Liver (tissue), 8 donors: ENCODE measurements at regions not wholly inside any gene's neighbourhood (a gene's known extent, or its start where the extent isn't known, plus 50 kb on each side); places are given as distances from the start of the nearest gene placed in this dataset.

ENCODE experiments used
- DNase-seq: peaks from one replicate; pipeline ENCODE4 v3.0.0-alpha.2; 2017; ENCODE audit warnings: low spot score
- H3K27ac ChIP-seq, 2 donors: one replicate each; pipeline ENCODE4 v1.7.0; 2013; ENCODE audit warnings: inconsistent platforms in 2 of 2, low read length in 2 of 2, control low read depth in 1 of 2, low read depth in 1 of 2, mild to moderate bottlenecking in 1 of 2
- H3K27me3 ChIP-seq, 4 donors: one replicate each; pipeline versions ENCODE4 v1.6.1 to v1.7.0; 2013; ENCODE audit warnings: low read length in 3 of 4, inconsistent platforms in 1 of 4, mild to moderate bottlenecking in 1 of 4, moderate library complexity in 1 of 4; ENCODE audit not compliant: control insufficient read depth in 4 of 4, insufficient read depth in 4 of 4
- H3K36me3 ChIP-seq, 4 donors: one replicate each; pipeline versions ENCODE4 v1.6.1 to v1.7.0; 2013; ENCODE audit warnings: low read length in 3 of 4, mild to moderate bottlenecking in 3 of 4, low read depth in 1 of 4, moderate library complexity in 1 of 4; ENCODE audit not compliant: control insufficient read depth in 4 of 4, insufficient read depth in 3 of 4
- H3K4me1 ChIP-seq, 4 donors: one replicate each; pipeline versions ENCODE4 v1.6.1 to v1.7.0; 2013; ENCODE audit warnings: low read length in 3 of 4, mild to moderate bottlenecking in 3 of 4, moderate library complexity in 1 of 4; ENCODE audit not compliant: control insufficient read depth in 4 of 4, insufficient read depth in 4 of 4
- H3K4me3 ChIP-seq, 3 donors: one replicate each; pipeline versions ENCODE4 v1.6.1 to v1.7.0; 2013; ENCODE audit warnings: low read length in 3 of 3, control low read depth in 1 of 3, low read depth in 1 of 3, mild to moderate bottlenecking in 1 of 3
- H3K9ac ChIP-seq, 2 donors: one replicate each; pipeline ENCODE4 v1.7.0; 2013; ENCODE audit warnings: low read length in 2 of 2, mild to moderate bottlenecking in 2 of 2, moderate library complexity in 2 of 2, control low read depth in 1 of 2, low read depth in 1 of 2
- H3K9me3 ChIP-seq, 4 donors: one replicate each; pipeline versions ENCODE4 v1.6.1 to v1.7.0; 2013; ENCODE audit warnings: low read length in 3 of 4; ENCODE audit not compliant: control insufficient read depth in 4 of 4
- ATF3 ChIP-seq: IDR thresholded peaks from 2 replicates; pipeline ENCODE4 v1.6.1; 2016; ENCODE audit warnings: antibody characterized with exemption
- FOXA1 ChIP-seq: IDR thresholded peaks from 2 replicates; pipeline ENCODE4 v1.6.1; 2016; ENCODE audit warnings: antibody characterized with exemption
- FOXA2 ChIP-seq: IDR thresholded peaks from 2 replicates; pipeline ENCODE4 v1.6.1; 2016; ENCODE audit warnings: antibody characterized with exemption
- GABPA ChIP-seq, 2 donors: IDR thresholded peaks in 1 of 2; conservative IDR thresholded peaks in 1 of 2; 2 replicates each; pipeline ENCODE4 v1.6.1; 2016; ENCODE audit warnings: antibody characterized with exemption in 2 of 2, mild to moderate bottlenecking in 1 of 2, moderate library complexity in 1 of 2
- HNF4A ChIP-seq, 2 donors: conservative IDR thresholded peaks; 2 replicates each; pipeline ENCODE4 v1.6.1; 2016; ENCODE audit warnings: antibody characterized with exemption in 2 of 2, mild to moderate bottlenecking in 2 of 2
- HNF4G ChIP-seq: IDR thresholded peaks from 2 replicates; pipeline ENCODE4 v1.6.1; 2016; ENCODE audit warnings: antibody characterized with exemption
- JUND ChIP-seq, 2 donors: IDR thresholded peaks; 2 replicates each; pipeline ENCODE4 v1.6.1; 2016; ENCODE audit warnings: antibody characterized with exemption in 2 of 2
- MAX ChIP-seq: IDR thresholded peaks from 2 replicates; pipeline ENCODE4 v1.6.1; 2016; ENCODE audit warnings: antibody characterized with exemption
- NR2F2 ChIP-seq: IDR thresholded peaks from 2 replicates; pipeline ENCODE4 v1.6.1; 2016; ENCODE audit warnings: antibody characterized with exemption
- REST ChIP-seq: IDR thresholded peaks from 2 replicates; pipeline ENCODE4 v1.6.1; 2016; ENCODE audit warnings: antibody characterized with exemption, mild to moderate bottlenecking
- SP1 ChIP-seq: IDR thresholded peaks from 2 replicates; pipeline ENCODE4 v1.6.1; 2018; ENCODE audit warnings: antibody characterized with exemption, mild to moderate bottlenecking
- TAF1 ChIP-seq: conservative IDR thresholded peaks from 2 replicates; pipeline ENCODE4 v1.6.1; 2016; ENCODE audit warnings: antibody characterized with exemption, mild to moderate bottlenecking
- YY1 ChIP-seq: IDR thresholded peaks from 2 replicates; pipeline ENCODE4 v1.6.1; 2016; ENCODE audit warnings: antibody characterized with exemption, mild to moderate bottlenecking
- WGBS: extraction: QIAGEN DNeasy Blood & Tissue Kit; methylation state at CpG from one replicate; pipeline ENCODE4 v1.1.7; 2013; 5-methylcytosine and 5-hydroxymethylcytosine counted together
- TF ChIP-seq, protein P1 (sequence below): fragments of 150-350 bp; IDR thresholded peaks from 2 replicates; pipeline ENCODE4 v1.5.1; 2017; ENCODE audit warnings: improper control_type of control experiment, low read depth, low read length; ENCODE audit not compliant: missing input control
- donor health status: healthy.
- donor health status: healthy.
- donor health status: healthy.
- donor health status: healthy.
- donor health status: healthy.

- no peak for DNase-seq
- TF ChIP-seq JUND (IDR thresholded peaks at IDR 0.05) (no peak), GABPA (IDR thresholded peaks at IDR 0.05 in 1 of 2, conservative IDR thresholded peaks at IDR 0.05 in 1 of 2) (no peak), HNF4A (conservative IDR thresholded peaks at IDR 0.05) (no peak), ATF3 (no peak), YY1 (no peak), TAF1 (no peak), SP1 (no peak)
- Histone ChIP-seq H3K4me1 (no peaks in the 10 kb centered on the region), H3K27me3 (no peaks in the 10 kb centered on the region), H3K27ac (no peak overlapping the region), H3K4me3 (no peak overlapping the region), H3K9me3 (no peaks in the 10 kb centered on the region), H3K9ac (no peak overlapping the region), H3K36me3 (no peaks in the 10 kb centered on the region)
- 76% methylated on average over 1 of the region's 1 CpG for WGBS
These were observed 800.8 kb downstream of the CDH11 start for GRCh38 chr16:64321066-64321465.

- TF ChIP-seq ATF3 (no peak), GABPA (IDR thresholded peaks at IDR 0.05 in 1 of 2, conservative IDR thresholded peaks at IDR 0.05 in 1 of 2) (no peak), REST (no peak), MAX (no peak)
- TF ChIP-seq, protein P1, sequence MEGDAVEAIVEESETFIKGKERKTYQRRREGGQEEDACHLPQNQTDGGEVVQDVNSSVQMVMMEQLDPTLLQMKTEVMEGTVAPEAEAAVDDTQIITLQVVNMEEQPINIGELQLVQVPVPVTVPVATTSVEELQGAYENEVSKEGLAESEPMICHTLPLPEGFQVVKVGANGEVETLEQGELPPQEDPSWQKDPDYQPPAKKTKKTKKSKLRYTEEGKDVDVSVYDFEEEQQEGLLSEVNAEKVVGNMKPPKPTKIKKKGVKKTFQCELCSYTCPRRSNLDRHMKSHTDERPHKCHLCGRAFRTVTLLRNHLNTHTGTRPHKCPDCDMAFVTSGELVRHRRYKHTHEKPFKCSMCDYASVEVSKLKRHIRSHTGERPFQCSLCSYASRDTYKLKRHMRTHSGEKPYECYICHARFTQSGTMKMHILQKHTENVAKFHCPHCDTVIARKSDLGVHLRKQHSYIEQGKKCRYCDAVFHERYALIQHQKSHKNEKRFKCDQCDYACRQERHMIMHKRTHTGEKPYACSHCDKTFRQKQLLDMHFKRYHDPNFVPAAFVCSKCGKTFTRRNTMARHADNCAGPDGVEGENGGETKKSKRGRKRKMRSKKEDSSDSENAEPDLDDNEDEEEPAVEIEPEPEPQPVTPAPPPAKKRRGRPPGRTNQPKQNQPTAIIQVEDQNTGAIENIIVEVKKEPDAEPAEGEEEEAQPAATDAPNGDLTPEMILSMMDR: no peak
- DNase-seq: no peak
- WGBS: 93% methylated on average over 1 of the region's 1 CpG
- Histone ChIP-seq H3K36me3 (no peaks in the 10 kb centered on the region), H3K9ac (no peak overlapping the region), H3K27ac (no peak overlapping the region), H3K27me3 (no peaks in the 10 kb centered on the region), H3K4me1 (no peaks in the 10 kb centered on the region), H3K4me3 (no peak overlapping the region), H3K9me3 (no peaks in the 10 kb centered on the region)
These were observed 804.3 kb downstream of the CDH11 start for GRCh38 chr16:64317601-64318000.

- TF ChIP-seq FOXA1 (no peak), TAF1 (no peak), NR2F2 (no peak), GABPA (IDR thresholded peaks at IDR 0.05 in 1 of 2, conservative IDR thresholded peaks at IDR 0.05 in 1 of 2) (no peak), HNF4G (no peak), FOXA2 (no peak), JUND (IDR thresholded peaks at IDR 0.05) (no peak)
- 85% methylated on average over 4 of the region's 4 CpGs for WGBS
- Histone ChIP-seq H3K4me3 (no peak overlapping the region), H3K27me3 (no peaks in the 10 kb centered on the region), H3K4me1 (no peaks in the 10 kb centered on the region), H3K27ac (no peak overlapping the region), H3K9ac (no peak overlapping the region), H3K36me3 (no peaks in the 10 kb centered on the region), H3K9me3 (peaks cover 0 to 4% (median 1%) of the 10 kb centered on the region in 4 donors)
- no peak for DNase-seq
These were observed 808.1 kb downstream of the CDH11 start for GRCh38 chr16:64313726-64314125.
